GM12874 (cell line): ENCODE measurements at regions not wholly inside any gene's neighbourhood (a gene's known extent, or its start where the extent isn't known, plus 50 kb on each side); places are given as distances from the start of the nearest gene placed in this dataset.

Experiments used
- TF ChIP-seq, protein P1 (sequence below): IDR thresholded peaks from 2 replicates; pipeline ENCODE4 v1.5.1; 2011; ENCODE audit warnings: low read depth, mild to moderate bottlenecking, control low read depth, low read length, moderate library complexity; ENCODE audit not compliant: insufficient read depth

- TF ChIP-seq, protein P1, sequence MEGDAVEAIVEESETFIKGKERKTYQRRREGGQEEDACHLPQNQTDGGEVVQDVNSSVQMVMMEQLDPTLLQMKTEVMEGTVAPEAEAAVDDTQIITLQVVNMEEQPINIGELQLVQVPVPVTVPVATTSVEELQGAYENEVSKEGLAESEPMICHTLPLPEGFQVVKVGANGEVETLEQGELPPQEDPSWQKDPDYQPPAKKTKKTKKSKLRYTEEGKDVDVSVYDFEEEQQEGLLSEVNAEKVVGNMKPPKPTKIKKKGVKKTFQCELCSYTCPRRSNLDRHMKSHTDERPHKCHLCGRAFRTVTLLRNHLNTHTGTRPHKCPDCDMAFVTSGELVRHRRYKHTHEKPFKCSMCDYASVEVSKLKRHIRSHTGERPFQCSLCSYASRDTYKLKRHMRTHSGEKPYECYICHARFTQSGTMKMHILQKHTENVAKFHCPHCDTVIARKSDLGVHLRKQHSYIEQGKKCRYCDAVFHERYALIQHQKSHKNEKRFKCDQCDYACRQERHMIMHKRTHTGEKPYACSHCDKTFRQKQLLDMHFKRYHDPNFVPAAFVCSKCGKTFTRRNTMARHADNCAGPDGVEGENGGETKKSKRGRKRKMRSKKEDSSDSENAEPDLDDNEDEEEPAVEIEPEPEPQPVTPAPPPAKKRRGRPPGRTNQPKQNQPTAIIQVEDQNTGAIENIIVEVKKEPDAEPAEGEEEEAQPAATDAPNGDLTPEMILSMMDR, result no peak
Measured at GRCh38 chr6:102853249-102853955, 1459.9 kb downstream of the GRIK2 start.

GRCh38 chr6:102848796-102849195, 1455.3 kb downstream of the GRIK2 start:
- TF ChIP-seq, protein P1, result no peak

DNA sequence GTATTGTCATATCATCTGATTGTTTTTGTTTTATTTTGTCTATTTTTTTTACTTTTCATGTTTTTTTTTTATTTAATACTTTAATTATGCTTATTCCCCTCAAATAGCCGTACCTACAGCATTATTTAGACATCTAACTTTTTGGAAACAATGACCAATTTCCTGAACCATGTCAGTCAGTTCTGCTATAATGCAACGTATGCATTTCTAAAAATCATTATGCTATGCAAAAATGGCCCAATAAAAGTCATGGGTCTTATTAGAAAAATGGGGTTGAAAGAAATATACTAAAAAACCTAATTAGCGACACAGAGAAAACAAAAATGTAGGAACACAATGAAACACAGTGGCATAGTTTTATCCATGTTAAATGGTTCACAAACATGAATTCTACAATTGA, 1454.7 kb downstream of the GRIK2 start:
- TF ChIP-seq, protein P1, result no peak

DNA sequence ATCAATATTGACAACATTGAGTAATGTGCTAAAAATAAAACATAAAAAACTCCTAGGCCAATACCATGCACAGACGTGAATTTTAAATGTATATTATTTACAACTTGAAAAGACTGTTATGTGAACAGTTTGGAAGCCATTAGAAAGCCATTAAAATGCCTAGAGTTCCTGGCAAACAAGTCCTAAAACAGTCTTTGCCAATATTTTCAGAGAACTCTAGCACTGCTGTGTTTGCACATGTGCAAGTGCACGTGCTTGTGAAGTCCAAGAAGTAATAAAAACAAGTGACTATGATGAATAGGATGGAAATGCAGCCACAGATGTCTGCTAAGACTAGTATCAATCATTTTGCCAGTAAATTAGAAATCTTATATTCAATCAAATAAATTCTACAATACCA, 1447.6 kb downstream of the GRIK2 start:
- TF ChIP-seq, protein P1, result no peak

GRCh38 chr6:102832021-102832420, 1438.5 kb downstream of the GRIK2 start:
- TF ChIP-seq, protein P1, result no peak

- TF ChIP-seq, protein P1, result no peak
Measured at GRCh38 chr6:102820098-102820497, 1426.6 kb downstream of the GRIK2 start.

GRCh38 chr6:102815207-102815606, 1421.7 kb downstream of the GRIK2 start:
- TF ChIP-seq, protein P1, result no peak
